SU-DHL-6 (cell line): ENCODE measurements at regions not wholly inside any gene's neighbourhood (a gene's known extent, or its start where the extent isn't known, plus 50 kb on each side); places are given as distances from the start of the nearest gene placed in this dataset.
A peak's percentile ranks its signal among the peaks of the same experiment; 100 is the strongest.
"Not testable (repeated sequence)": the region's sequence is repeated elsewhere in the genome, so short reads cannot be mapped to it uniquely, and the experiment has no call there.

Experiments
- H2AFZ ChIP-seq: fragments of 200-600 bp; sonication (generic); 2 replicates; pipeline ENCODE4 v1.6.1; 2014; ENCODE audit warnings: low read depth, mild to moderate bottlenecking, moderate library complexity, mixed read lengths, antibody characterized with exemption, low read length; ENCODE audit not compliant: severe bottlenecking
- H3F3A ChIP-seq: fragments of 200-600 bp; shearing (Covaris generic); 2 replicates; pipeline ENCODE4 v1.6.0; 2016; ENCODE audit warnings: antibody characterized with exemption, mild to moderate bottlenecking; ENCODE audit not compliant: insufficient read depth
- H3K27ac ChIP-seq: fragments of 200-600 bp; sonication (generic); 2 replicates; pipeline ENCODE4 v1.5.1; 2016; ENCODE audit warnings: low read depth, mild to moderate bottlenecking, low read length, moderate library complexity, mixed read lengths
- H3K27me3 ChIP-seq: fragments of 200-600 bp; sonication (generic), shearing (Covaris generic); 2 replicates; pipeline ENCODE4 v1.6.0; 2014; ENCODE audit warnings: mild to moderate bottlenecking, low read length
- H3K36me3 ChIP-seq: fragments of 200-600 bp; sonication (generic); 2 replicates; pipeline ENCODE4 v1.6.1; 2014; ENCODE audit warnings: mild to moderate bottlenecking, low read length, mixed read lengths
- H3K4me2 ChIP-seq: fragments of 300-600, 200-600 bp; shearing (Covaris generic), sonication (generic); 2 replicates; pipeline ENCODE4 v1.6.0; 2014; ENCODE audit warnings: low read length, low read depth, mild to moderate bottlenecking; ENCODE audit not compliant: poor library complexity, severe bottlenecking
- H3K4me3 ChIP-seq: fragments of 200-600 bp; sonication (generic); 2 replicates; pipeline ENCODE4 v1.5.1; 2014; ENCODE audit warnings: antibody characterized with exemption, low read length, mild to moderate bottlenecking, mixed read lengths; ENCODE audit not compliant: insufficient read depth, poor library complexity, severe bottlenecking
- H3K79me2 ChIP-seq: fragments of 200-600 bp; sonication (generic); 2 replicates; pipeline ENCODE4 v1.6.1; 2014; ENCODE audit warnings: mild to moderate bottlenecking, low read length, moderate library complexity; ENCODE audit not compliant: insufficient read depth
- H3K9ac ChIP-seq: fragments of 200-600 bp; sonication (generic); 2 replicates; pipeline ENCODE4 v1.7.0; 2014; ENCODE audit warnings: mild to moderate bottlenecking, low read length
- H3K9me2 ChIP-seq: fragments of 200-600 bp; sonication (generic); replicated peaks from 2 replicates; pipeline ENCODE4 v1.6.1; 2014; ENCODE audit warnings: low read length; ENCODE audit not compliant: insufficient read depth
- H3K9me3 ChIP-seq: fragments of 200-600 bp; sonication (generic); 2 replicates; pipeline ENCODE4 v1.6.1; 2014; ENCODE audit warnings: low read length, mixed read lengths; ENCODE audit not compliant: insufficient read depth
- H4K20me1 ChIP-seq: fragments of 200-600 bp; sonication (generic); 2 replicates; pipeline ENCODE4 v1.6.1; 2014; ENCODE audit warnings: low read depth, mild to moderate bottlenecking, antibody characterized with exemption, low read length, moderate library complexity, mixed read lengths

DNA sequence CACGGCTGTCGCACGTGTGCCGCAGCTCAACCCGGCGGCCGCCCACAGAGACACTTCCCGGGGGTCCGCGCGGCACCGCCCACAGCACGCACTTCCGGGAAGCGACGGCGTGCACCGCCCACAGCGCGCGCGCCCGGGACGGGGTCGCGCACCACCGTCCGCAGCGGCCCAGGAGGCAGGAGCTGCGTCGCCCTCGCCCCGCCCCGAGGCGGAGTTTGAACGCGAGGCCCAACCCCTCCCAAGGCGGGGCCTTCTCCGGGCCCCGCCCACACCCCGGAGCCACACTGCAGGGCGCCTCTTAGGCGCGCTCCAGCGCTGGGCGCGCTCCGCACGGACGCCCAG is 5366.8 kb upstream of the TPTE start:
- not testable (repeated sequence) for H3K79me2 ChIP-seq, H3K27ac ChIP-seq, H3F3A ChIP-seq, H3K9me2 ChIP-seq, H3K36me3 ChIP-seq, H4K20me1 ChIP-seq, H2AFZ ChIP-seq, H3K9me3 ChIP-seq, H3K4me2 ChIP-seq, H3K27me3 ChIP-seq
- peak overlapping the region; percentile 43 for H3K4me3 ChIP-seq
- peak overlapping the region; percentile 29; the same call in 1 of the 2 replicates for H3K9ac ChIP-seq

DNA sequence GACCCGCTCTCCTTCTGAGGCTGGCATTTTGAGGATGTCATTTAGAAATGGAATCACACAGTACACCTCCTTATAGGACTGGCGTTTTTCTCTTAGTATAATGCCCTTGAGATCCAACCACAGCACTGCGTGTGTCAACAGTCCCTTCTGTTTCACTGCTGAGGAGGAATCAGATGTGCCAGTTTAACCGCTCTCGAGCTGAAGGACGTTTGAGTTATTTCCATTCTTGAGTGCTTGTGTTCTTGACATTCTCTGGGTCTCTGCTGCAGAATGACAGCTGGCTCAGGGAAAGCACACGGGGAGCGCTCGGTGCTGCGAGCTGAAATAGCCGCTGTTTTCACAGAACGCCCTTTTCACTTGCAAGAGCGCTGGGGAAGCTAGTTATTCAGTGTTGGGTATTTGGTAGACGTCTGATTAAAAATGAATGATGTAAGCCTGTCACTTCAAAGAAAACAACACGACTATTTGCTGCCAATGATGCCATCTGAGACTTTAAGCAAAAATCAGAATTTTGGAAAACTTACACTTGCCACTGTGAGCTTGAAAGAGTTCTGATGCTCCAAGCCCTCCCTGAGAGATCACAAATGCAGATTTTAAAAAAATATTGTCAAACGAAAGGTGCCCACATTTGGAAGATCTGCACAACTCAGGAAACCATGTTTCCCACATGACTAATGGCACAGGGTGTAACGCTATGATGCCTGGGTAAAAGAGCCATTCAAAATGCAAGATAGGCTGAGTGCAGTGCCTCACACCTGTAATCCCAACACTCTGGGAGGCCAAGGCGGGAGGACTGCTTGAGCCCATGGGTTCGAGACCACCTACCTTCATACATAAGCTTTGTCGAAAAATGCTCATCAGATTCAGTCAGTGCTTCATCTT is 5358.4 kb upstream of the TPTE start:
- H3K27ac ChIP-seq, H3K4me2 ChIP-seq, H3F3A ChIP-seq, H3K9ac ChIP-seq, H3K36me3 ChIP-seq, H3K9me3 ChIP-seq, H3K4me3 ChIP-seq, H4K20me1 ChIP-seq, H3K27me3 ChIP-seq, H2AFZ ChIP-seq, H3K9me2 ChIP-seq, H3K79me2 ChIP-seq: not testable (repeated sequence)

DNA sequence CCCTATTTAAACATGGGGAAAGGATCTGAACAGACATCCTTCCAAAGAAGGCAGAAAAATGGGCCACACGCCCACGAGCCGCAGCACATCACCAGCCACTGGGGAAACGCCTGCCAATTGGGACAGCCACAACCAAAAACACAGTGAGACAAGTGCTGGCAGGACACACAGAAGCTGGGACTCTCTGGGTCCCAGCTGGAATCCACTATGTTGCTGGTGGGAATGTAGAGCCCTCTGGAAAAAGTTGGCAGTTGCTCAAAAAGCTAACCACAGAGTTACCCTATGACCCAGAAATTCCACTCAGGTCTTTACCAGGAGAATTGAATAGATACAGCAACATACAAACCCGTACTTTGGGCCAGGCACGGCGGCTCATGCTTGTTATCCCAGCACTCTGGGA is 5355.6 kb upstream of the TPTE start:
- not testable (repeated sequence) for H3K4me3 ChIP-seq, H4K20me1 ChIP-seq, H3K79me2 ChIP-seq, H3K4me2 ChIP-seq, H2AFZ ChIP-seq, H3F3A ChIP-seq, H3K27me3 ChIP-seq, H3K9ac ChIP-seq, H3K9me2 ChIP-seq, H3K9me3 ChIP-seq, H3K36me3 ChIP-seq, H3K27ac ChIP-seq
